SK-N-SH (cell line): ENCODE measurements at regions not wholly inside any gene's neighbourhood (a gene's known extent, or its start where the extent isn't known, plus 50 kb on each side); places are given as distances from the start of the nearest gene placed in this dataset.

Experiments used
- CTCF ChIA-PET: fragments of 300-600, 350-600 bp; formaldehyde crosslinking; extraction: SDS; loops from one replicate; lab custom pipeline; 2021; lab: Yijun Ruan, JAX
- POLR2A ChIA-PET: fragments of 350-600 bp; sonication (Branson Sonifier 250); formaldehyde crosslinking; extraction: SDS; loops from one replicate; lab custom pipeline; 2020; ENCODE audit warnings: antibody characterized with exemption, inconsistent platforms; lab: Yijun Ruan, JAX
- DNase-seq: peaks from one replicate; pipeline ENCODE4 v3.0.0; 2012
- H2AFZ ChIP-seq: fragments of 200-600 bp; sonication (generic); 2 replicates; pipeline ENCODE4 v1.8.1; 2016; ENCODE audit warnings: antibody characterized with exemption, mild to moderate bottlenecking, low read depth
- H3F3A ChIP-seq: fragments of 200-600 bp; sonication (generic); replicated peaks from 2 replicates; pipeline ENCODE3; 2016; ENCODE audit warnings: antibody characterized with exemption, mild to moderate bottlenecking; ENCODE audit not compliant: insufficient read depth
- H3K27ac ChIP-seq, 2 experiments: fragments of 200-500 bp in 1 of 2; fragments of 200-600 bp in 1 of 2; sonication (Bioruptor generic) in 1 of 2; sonication (generic), shearing (Covaris generic) in 1 of 2; 2 replicates each; pipeline versions ENCODE4 v1.5.1 to v1.6.1; 2014 to 2016; ENCODE audit warnings: low read depth in 2 of 2, inconsistent platforms in 1 of 2, low read length in 1 of 2, mild to moderate bottlenecking in 1 of 2, mixed read lengths in 1 of 2
- H3K27me3 ChIP-seq: fragments of 200-600 bp; sonication (generic), shearing (Covaris generic); 2 replicates; pipeline ENCODE4 v1.6.1; 2016; ENCODE audit warnings: mixed run types; ENCODE audit not compliant: insufficient read depth
- H3K36me3 ChIP-seq, 2 experiments: fragments of 200-500 bp in 1 of 2; fragments of 200-600 bp in 1 of 2; sonication (Bioruptor generic) in 1 of 2; sonication (generic) in 1 of 2; replicated peaks in 1 of 2; 2 replicates each; pipeline versions ENCODE3 to v1.5.1; 2014 to 2016; ENCODE audit warnings: low read length in 1 of 2, mild to moderate bottlenecking in 1 of 2; ENCODE audit not compliant: insufficient read depth in 2 of 2, control insufficient read depth in 1 of 2
- H3K4me1 ChIP-seq, 2 experiments: fragments of 200-500 bp in 1 of 2; fragments of 200-600 bp in 1 of 2; sonication (Bioruptor generic) in 1 of 2; sonication (generic), shearing (Covaris generic) in 1 of 2; 2 replicates each; pipeline versions ENCODE4 v1.5.1 to v1.6.1; 2014 to 2016; ENCODE audit warnings: low read depth in 1 of 2, low read length in 1 of 2, mixed run types in 1 of 2; ENCODE audit not compliant: insufficient read depth in 2 of 2, control insufficient read depth in 1 of 2
- H3K4me2 ChIP-seq: fragments of 200-600 bp; sonication (generic), shearing (Covaris generic); 2 replicates; pipeline ENCODE4 v1.6.1; 2017; ENCODE audit warnings: mixed run types
- H3K4me3 ChIP-seq, 2 experiments: fragments of 200-500 bp in 1 of 2; fragments of 200-600 bp in 1 of 2; sonication (Bioruptor generic) in 1 of 2; sonication (generic), shearing (Covaris generic) in 1 of 2; 2 replicates each; pipeline versions ENCODE4 v1.5.1 to v1.8.1; 2014 to 2016; ENCODE audit warnings: low read depth in 2 of 2, inconsistent platforms in 1 of 2, low read length in 1 of 2, mild to moderate bottlenecking in 1 of 2, mixed read lengths in 1 of 2, moderate library complexity in 1 of 2
- H3K79me2 ChIP-seq: fragments of 200-600 bp; sonication (generic); 2 replicates; pipeline ENCODE4 v1.8.1; 2017; ENCODE audit warnings: mild to moderate bottlenecking; ENCODE audit not compliant: insufficient read depth
- H3K9ac ChIP-seq: fragments of 200-600 bp; sonication (generic); 2 replicates; pipeline ENCODE4 v1.6.1; 2017; ENCODE audit warnings: mixed run types
- H3K9me2 ChIP-seq: fragments of 200-600 bp; sonication (generic); 2 replicates; pipeline ENCODE4 v1.6.1; 2017; ENCODE audit warnings: mixed run types
- H3K9me3 ChIP-seq: fragments of 200-600 bp; sonication (generic); 2 replicates; pipeline ENCODE4 v1.6.1; 2017; ENCODE audit warnings: mixed run types, mild to moderate bottlenecking, moderate library complexity
- H4K20me1 ChIP-seq: fragments of 200-600 bp; sonication (generic); 2 replicates; pipeline ENCODE4 v1.6.1; 2017; ENCODE audit warnings: mild to moderate bottlenecking, mixed run types; ENCODE audit not compliant: insufficient read depth
- CHD2 ChIP-seq: fragments of 150-350 bp; IDR thresholded peaks from 2 replicates; pipeline ENCODE4 v1.6.1; 2018; ENCODE audit warnings: low read length; ENCODE audit not compliant: partially characterized antibody
- CTCF ChIP-seq: fragments of 200-600 bp; sonication (generic); IDR thresholded peaks from 2 replicates; pipeline ENCODE4 v1.6.1; 2017; ENCODE audit warnings: antibody characterized with exemption, mild to moderate bottlenecking, moderate library complexity
- EP300 ChIP-seq, 2 experiments: IDR thresholded peaks; 2 replicates each; pipeline versions ENCODE4 v1.4.0 to v1.6.1; 2012; ENCODE audit warnings: borderline replicate concordance in 1 of 2, low read depth in 1 of 2, low read length in 1 of 2
- EZH2phosphoT487 ChIP-seq: fragments of 200-600 bp; sonication (generic); IDR thresholded peaks from 2 replicates; pipeline ENCODE4 v1.6.1; 2017; ENCODE audit warnings: low read depth, mixed run types, mild to moderate bottlenecking, antibody characterized with exemption, moderate library complexity, borderline replicate concordance
- FOXM1 ChIP-seq: IDR thresholded peaks from 2 replicates; pipeline ENCODE4 v1.4.0; 2012; ENCODE audit warnings: low read depth, mild to moderate bottlenecking
- GABPA ChIP-seq: IDR thresholded peaks from 2 replicates; pipeline ENCODE4 v1.4.0; 2012; ENCODE audit warnings: low read depth, mild to moderate bottlenecking
- SIN3A ChIP-seq: IDR thresholded peaks from 2 replicates; pipeline ENCODE4 v1.6.1; 2012; ENCODE audit warnings: low read depth, mild to moderate bottlenecking, low read length, moderate library complexity, borderline replicate concordance
- SMC3 ChIP-seq: IDR thresholded peaks from 2 replicates; pipeline ENCODE4 v1.6.1; 2012; ENCODE audit warnings: low read depth, low read length, improper control_type of control experiment
- TCF12 ChIP-seq: IDR thresholded peaks from 2 replicates; pipeline ENCODE4 v1.4.0; 2012
- USF1 ChIP-seq: IDR thresholded peaks from 2 replicates; pipeline ENCODE4 v1.4.0; 2012; ENCODE audit warnings: low read depth, borderline replicate concordance
- YY1 ChIP-seq: IDR thresholded peaks from 2 replicates; pipeline ENCODE4 v1.4.0; 2012; ENCODE audit warnings: low read depth, mild to moderate bottlenecking
- WGBS: methylation state at CpG from one replicate; pipeline ENCODE4 v1.1.6; 2017; ENCODE audit warnings: low lambda C conversion rate; 5-methylcytosine and 5-hydroxymethylcytosine counted together

GRCh38 chr9:22529426-22530199 lies 83.0 kb downstream of the DMRTA1 start (continued):
- TF ChIP-seq CHD2 = no peak

- H3K9me2 ChIP-seq = no peaks in the 10 kb centered on the region
- no peak overlapping the region for H3K4me3 ChIP-seq
- H3K27me3 ChIP-seq = no peaks in the 10 kb centered on the region
- no peak overlapping the region for H3K4me2 ChIP-seq
- H3K9ac ChIP-seq = no peak overlapping the region
- CTCF ChIA-PET = interaction anchor here (1.2 to 1.8 kb wide), 2 partner anchors 10 to 66 kb away, joined by 3 to 4 read pairs; no protein-coding TSS in a partner anchor
- no peaks in the 10 kb centered on the region for H3F3A ChIP-seq
- POLR2A ChIA-PET = no interaction called here
- TF ChIP-seq GABPA = no peak
- no peak for TF ChIP-seq USF1
- no peak for TF ChIP-seq EP300 (IDR thresholded peaks at IDR 0.05; ENCODE audit: borderline replicate concordance in 1 of 2, low read depth in 1 of 2, low read length in 1 of 2)
- no peak for TF ChIP-seq CTCF
- no peak for TF ChIP-seq FOXM1
- no peak for TF ChIP-seq EZH2phosphoT487
- TF ChIP-seq YY1 = no peak
- TF ChIP-seq TCF12 = no peak
- no peak for TF ChIP-seq SMC3
- H3K4me1 ChIP-seq = no peaks in the 10 kb centered on the region
- H3K79me2 ChIP-seq = no peaks in the 10 kb centered on the region
- no peak overlapping the region for H2AFZ ChIP-seq
- no peaks in the 10 kb centered on the region for H3K36me3 ChIP-seq
- no peaks in the 10 kb centered on the region for H3K9me3 ChIP-seq
- no peaks in the 10 kb centered on the region for H4K20me1 ChIP-seq
- H3K27ac ChIP-seq = no peak overlapping the region
- DNase-seq = no peak
Observed at GRCh38 chr9:22535780-22536179, 89.2 kb downstream of the DMRTA1 start.

- WGBS = 4% methylated on average over 5 of the region's 5 CpGs
- TF ChIP-seq SIN3A (no peak), FOXM1 (no peak)
- H3K27ac ChIP-seq = no peak overlapping the region
- H3K4me3 ChIP-seq = no peak overlapping the region
- H3K4me1 ChIP-seq = no peaks in the 10 kb centered on the region
- ChIA-PET POLR2A (no interaction called here), CTCF (interaction anchor here (1.0 kb wide), 1 partner anchor 10 kb away, joined by 3 read pairs; no protein-coding TSS in a partner anchor)
- no peaks in the 10 kb centered on the region for H3K79me2 ChIP-seq
- no peaks in the 10 kb centered on the region for H3K36me3 ChIP-seq
- no peaks in the 10 kb centered on the region for H3K27me3 ChIP-seq
- H3K9me2 ChIP-seq = no peaks in the 10 kb centered on the region
- no peak overlapping the region for H3K4me2 ChIP-seq
- no peaks in the 10 kb centered on the region for H3K9me3 ChIP-seq
- no peaks in the 10 kb centered on the region for H3F3A ChIP-seq
- no peak overlapping the region for H3K9ac ChIP-seq
- DNase-seq = no peak
- H4K20me1 ChIP-seq = no peaks in the 10 kb centered on the region
- no peak overlapping the region for H2AFZ ChIP-seq
Observed at GRCh38 chr9:22537721-22538120, 91.1 kb downstream of the DMRTA1 start.
